Stimulated activated CD4-positive, alpha-beta T cell treated with anti-CD3 and anti-CD28 coated beads, Interleukin-4, amount 100 ng/mL, for 4 hours (primary cell): ENCODE measurements at regions not wholly inside any gene's neighbourhood (a gene's known extent, or its start where the extent isn't known, plus 50 kb on each side); places are given as distances from the start of the nearest gene placed in this dataset.
A peak's percentile ranks its signal among the peaks of the same experiment; 100 is the strongest.
"Not testable (repeated sequence)": the region's sequence is repeated elsewhere in the genome, so short reads cannot be mapped to it uniquely, and the experiment has no call there.

Experiments
- DNase-seq, 2 experiments: peaks; one replicate each; pipeline ENCODE4 v3.0.0-alpha.2; 2020

GRCh38 chr22:49674479-49675050 lies 153.1 kb downstream of the BRD1 start:
- no peak for DNase-seq

DNA sequence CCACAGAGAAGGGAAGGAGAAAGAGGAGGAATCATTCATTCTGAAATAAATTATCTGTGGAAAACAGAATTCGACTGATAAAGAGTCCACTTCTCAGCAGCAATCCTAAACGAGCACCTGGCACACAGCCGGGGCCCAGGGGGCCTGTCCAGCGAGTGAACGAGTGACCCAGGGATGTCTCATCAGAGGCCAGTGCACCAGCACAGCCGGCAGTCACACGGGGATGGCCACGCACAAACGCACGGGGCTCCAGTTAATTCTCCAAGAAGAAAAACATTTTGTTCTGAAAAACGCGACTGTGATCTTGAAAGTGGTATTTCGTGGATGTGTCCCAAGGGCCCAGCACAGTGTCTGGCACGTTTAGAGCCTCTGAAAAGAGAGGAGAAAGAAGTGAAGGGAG lies 154.6 kb downstream of the BRD1 start:
- no peak for DNase-seq

DNA sequence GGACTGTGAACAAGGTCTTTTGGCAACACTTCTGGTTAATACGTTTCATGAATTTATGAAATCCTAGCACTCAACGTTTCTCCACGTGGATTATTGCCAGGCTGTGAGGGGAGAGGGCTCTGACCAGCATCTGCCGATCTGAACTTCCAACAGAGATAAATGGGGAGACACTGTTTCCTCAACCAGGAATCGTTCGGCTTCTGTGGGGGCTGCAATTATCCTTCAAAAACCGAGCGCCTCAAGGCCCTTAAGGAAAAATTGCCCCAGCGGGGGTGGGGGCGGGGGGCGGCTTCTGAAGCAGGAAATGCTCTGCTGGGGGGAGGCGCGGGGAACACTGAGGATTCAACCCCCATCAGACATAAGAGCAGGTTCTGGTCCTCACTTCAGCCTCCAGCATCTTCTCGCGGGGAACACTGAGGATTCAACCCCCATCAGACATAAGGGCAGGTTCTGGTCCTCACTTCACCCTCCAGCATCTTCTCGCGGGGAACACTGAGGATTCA lies 155.6 kb downstream of the BRD1 start:
- DNase-seq, result no peak

DNA sequence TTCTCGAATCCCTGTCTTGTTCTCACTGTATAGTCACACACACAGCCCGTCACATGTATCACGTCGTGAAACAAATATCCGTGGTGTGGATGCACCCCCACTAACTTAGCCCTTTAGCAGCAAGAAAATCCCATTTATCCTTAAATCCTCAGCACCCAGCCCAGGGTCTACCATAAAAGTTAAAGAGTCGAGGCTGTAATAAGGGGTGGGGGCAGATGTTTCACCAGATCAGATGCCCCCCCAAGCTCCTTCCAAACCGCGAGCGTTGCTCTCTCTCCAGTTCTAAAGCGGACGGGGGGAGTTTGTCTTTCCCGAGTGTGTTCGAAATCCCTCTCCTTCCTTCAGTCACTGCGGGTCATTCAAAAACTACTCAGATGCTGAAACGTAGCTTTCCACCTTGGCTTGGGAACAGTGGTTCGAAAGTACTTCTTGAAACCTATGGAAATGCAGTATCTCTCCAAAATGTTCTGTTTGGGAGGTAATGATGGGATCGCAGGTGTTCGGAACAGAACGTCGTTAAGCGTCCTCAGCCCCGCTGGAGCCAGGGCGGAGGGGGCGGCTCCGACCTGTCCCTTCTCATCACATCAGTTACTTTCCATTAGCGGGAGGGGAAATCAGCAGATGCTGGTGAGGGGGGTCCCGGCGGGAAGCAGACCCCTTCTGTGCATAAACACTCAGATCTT lies 156.2 kb downstream of the BRD1 start:
- no peak for DNase-seq

DNA sequence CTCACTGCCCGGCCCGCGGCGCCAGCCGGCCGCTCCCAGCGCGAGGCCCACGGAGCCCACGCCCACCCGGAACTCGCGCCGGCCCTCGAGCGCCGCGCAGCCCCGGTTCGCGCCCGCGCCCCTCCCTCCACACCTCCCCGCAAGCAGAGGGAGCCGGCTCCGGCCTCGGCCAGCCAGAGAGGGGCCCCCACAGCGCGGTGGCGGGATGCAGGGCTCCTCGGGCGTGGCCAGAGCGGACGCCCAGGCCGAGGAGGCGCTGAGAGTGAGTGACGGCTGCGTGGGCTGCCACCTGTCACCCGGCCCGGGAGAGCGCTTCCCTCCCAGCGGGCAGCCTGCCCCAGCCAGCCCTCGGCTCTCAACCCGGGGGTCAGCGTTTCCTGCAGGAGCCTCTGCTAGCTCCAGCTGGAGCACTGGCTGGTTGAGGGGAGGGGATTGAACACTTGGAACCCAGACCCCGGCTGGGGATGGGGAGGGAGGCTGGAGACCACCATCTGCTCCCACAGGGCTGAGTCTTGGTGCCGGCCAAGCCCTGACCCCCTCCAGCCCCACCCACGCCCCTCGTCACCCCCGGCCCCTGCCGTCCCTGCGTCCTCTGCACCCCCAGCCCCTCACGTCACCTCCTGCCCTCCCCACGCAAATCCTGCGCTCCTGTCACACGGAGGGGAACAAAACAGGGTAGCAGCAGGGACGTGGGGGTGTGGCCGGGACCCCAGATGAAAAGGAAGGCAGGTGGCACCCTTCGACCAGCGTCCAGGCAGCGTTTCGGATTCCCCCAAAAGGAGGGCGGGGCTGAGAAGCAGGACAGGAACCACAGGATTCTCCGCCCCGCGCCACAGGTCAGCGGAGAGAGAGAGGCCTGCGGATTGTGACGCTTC lies 157.0 kb downstream of the BRD1 start:
- peak in 1 of 2 experiments; percentile 24 for DNase-seq

- not testable (repeated sequence) for DNase-seq
Measured at GRCh38 chr22:49669969-49670455, 157.7 kb downstream of the BRD1 start.

GRCh38 chr22:49669427-49669968 lies 158.2 kb downstream of the BRD1 start:
- not testable (repeated sequence) for DNase-seq

GRCh38 chr22:49668402-49668801 lies 159.3 kb downstream of the BRD1 start:
- DNase-seq, result no peak

DNA sequence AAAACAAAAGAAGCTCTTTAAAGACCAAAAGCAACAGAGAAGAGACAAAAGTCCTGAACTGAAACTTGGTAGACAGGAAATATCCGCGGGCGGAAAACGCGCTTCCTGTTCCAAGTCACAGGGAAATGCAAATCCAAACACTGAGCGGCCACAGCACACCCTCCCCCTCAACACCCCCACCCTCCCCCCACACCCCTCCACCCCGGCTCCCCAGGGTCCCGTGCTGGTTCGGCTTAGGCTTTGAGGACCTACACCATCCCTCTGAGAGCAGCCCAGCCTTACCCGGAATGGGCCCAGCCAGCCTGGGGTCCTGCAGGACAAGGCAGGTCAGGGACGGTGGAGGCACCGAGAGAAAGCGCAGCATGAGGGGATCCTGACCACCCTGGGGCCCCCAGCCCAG lies 160.4 kb downstream of the BRD1 start:
- DNase-seq, result no peak

DNA sequence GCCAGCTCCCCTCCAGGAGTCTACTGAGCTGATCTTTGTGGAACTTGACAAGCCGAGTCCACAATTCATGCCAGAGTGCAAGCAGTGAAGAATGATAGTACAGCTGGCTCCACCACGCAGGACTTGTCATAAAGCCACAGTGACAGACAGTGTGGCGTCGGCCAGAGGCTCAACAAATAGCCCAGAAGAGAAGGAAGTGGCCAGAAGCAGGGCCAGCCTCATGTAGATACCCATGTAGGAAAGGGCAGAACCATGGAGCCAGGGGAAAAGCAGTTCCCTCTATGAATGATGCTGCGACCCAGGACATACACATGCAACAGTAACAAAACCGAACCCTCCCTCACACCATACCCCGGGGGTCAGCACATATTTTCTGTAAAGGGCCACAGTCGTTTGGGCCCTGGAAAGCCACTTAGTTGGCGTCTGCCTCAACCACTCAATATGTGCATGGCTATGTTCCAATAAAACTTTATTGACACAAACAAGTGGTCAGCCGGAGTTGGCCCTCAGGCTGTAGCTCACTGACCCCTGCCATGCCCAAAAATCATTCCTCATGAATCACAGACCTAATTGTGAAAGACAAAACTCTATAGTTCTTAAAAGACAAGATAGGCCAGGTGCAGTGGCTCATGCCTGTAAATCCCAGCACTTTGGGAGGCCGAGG lies 161.4 kb downstream of the BRD1 start:
- no peak for DNase-seq

- no peak for DNase-seq
Measured at GRCh38 chr22:49664891-49665290, 162.8 kb downstream of the BRD1 start.

GRCh38 chr22:49664371-49664881 lies 163.2 kb downstream of the BRD1 start:
- DNase-seq, result no peak

DNA sequence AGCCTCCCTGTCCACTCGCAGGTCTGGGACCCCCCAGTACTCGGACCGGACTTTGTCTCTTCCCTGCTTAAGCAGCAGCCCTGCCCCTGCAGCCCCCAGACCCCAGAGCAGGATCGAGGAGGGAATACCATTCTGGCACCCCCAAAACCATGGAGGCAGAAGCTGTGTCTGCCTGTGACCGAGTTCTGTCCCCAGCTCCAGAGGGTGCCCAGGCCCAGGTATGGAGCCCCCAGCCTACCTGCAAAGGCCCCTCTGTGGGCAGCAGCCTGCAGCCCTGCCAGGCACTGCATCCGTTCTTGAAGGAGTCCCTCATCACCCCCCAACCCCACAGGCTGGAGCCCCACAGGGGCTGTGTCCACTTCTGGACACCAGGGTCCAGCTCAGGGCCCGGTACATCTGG lies 163.8 kb downstream of the BRD1 start:
- DNase-seq, result no peak

DNA sequence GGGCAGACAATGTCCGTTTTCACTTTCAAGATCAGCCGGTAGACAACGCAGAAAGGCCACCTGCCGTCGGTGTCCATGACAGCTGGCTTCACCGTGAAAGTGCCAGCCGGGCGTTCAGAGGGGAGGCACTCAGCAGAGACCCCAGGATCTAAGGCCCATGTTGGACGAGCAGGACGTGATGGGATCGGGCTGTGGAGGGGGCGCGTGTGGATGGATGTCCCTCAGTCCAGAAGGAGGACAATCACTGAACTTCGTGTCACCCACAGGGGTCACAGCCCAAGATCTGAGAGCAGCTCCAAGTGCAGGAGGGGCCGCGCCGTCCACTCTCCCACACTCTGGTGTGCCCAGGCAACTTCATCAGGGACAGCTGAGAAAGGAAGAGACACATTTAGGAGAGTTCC lies 164.4 kb downstream of the BRD1 start:
- no peak for DNase-seq

DNA sequence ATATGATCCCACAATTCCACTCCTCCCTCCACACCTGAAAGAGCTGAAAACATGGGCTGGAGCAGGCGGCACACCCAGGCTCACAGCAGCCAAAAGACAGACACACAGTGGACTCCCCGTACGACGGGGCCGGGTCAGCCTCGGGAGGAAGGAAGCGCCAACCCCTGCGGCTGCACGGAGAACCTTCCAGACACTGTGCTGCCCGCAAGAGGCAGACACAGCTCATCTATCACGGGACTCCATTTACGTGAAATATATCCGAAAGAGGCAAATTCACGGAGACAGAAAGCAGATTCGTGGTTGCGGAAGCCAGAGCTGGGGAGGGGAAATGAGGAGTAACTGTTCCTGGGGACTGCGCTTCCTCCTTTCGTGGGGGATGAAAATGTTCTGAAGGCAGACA lies 165.0 kb downstream of the BRD1 start:
- DNase-seq, result no peak

DNA sequence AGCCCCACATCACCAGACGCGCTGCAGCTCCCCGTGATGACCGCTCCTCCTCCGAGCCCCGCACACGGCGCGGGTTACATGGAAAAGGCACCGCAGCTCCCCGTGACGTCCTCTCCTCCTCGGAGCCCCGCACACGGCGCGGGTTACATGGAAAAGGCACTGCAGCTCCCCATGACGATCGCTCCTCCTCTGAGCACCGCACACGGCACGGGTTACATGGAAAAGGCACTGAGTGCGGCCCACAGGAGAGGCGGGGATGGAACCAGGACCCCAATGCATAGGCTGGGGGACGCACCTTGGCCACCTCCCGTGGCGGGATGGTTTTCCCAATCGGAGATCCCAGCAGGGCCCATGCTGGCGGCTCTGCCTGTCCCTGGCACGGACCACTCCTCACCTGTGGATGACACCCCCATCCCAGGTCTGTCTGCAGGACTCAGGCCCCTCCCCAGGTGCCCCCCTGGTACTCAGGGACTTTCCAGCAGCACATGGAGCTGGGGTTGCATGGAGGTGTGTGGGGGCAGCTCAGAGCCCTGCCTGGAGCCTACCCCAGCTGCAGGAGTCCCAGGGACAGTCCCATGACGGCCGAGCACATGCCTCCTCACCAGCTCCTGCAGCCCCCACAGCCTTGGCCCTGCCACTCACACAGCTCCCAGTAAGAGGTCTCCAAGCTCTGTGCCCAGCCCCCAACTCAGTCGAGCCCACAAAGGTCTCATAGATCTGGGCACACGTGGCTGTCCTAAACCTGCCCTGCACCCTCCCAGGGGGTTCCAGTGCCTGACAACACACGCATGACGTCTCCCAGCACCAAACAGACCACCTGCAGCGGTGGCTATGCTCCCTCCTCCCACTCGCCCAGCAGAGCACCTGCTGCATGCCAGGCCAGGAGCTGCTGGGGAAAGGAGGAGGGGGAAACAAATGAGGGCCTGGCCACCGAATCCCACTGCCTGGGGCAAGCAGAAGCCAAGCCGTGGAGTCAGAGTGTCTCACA lies 166.6 kb downstream of the BRD1 start:
- no peak for DNase-seq

DNA sequence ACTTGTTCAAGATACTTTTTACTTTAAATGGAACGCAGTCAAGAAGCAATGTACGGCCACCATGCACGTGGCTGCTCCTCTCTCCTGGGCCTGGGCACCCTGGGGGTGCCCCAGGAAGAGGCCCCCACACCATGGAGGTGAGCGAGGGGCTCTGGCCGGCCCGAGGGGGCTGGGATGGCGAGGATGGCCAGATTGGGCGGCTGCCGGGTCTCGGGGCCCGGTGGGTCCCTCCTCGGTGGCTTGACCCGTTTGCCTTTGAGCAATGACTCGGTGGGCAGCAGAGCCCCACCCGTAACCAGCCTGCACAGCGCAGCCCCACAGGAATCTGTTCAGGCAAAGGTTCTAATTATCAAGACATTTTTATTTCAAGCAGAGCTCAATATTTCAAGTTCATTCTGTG lies 167.4 kb downstream of the BRD1 start:
- no peak for DNase-seq

DNA sequence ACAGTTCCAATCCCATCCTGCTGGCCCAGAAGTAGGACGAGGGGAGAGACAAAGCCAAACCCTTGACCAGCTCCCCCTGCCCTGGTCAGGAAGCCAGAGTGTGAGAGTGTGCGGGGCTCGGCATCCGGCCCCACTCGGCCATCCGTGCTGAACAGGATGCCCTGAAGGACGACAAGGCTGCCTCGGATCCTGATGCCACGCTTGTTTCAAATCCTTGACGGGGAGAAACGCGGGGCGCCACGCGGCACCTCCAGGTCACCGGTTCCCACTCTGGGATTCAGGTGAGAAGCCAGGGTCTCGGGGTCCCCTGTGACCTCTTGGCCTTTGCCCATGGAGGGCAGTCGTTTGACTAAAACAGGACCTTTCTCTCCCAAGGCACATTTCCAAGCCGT lies 167.8 kb downstream of the BRD1 start:
- DNase-seq, result no peak

DNA sequence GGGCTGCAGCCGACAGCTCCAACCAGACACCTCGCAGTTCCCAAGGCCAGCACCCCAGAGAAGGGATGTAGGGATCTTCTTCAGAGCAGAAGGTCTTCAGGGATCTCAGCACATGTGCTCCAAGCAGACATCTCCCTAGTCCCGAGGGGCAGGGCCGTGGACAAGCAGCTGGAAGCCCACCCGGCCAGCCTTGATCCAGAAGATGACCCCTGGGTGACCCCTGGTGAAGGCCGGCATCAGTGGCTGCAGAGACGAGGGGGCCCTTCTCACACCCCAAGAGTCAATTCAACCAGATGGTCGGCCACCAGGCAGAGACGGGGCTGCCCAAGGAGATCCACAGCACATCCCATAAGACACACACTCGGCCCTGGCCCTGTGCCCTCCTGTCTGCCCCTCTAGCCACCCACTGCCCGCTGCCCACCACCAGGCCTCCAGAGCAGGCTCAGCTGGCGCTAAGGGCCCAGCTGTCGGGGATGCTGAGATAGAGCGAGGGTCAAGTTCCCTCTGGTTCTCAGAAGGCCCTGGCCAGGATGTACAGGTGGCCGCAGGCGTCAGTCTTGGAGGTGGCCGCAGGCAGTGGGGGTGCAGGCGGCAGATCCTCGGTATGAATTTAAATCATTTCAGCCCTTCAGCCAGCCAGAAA lies 168.3 kb downstream of the BRD1 start:
- DNase-seq, result no peak

GRCh38 chr22:49658902-49659280 lies 168.8 kb downstream of the BRD1 start:
- DNase-seq, result no peak
